ENCODE measurements at regions not wholly inside any gene's neighbourhood (a gene's known extent, or its start where the extent isn't known, plus 50 kb on each side); places are given as distances from the start of the nearest gene placed in this dataset.

GRCh38 chr6:166785131-166785530, 158.1 kb upstream of the RPS6KA2 start:
- no peak overlapping the region for H4K91ac ChIP-seq (ENCODE audit: insufficient read length, low read depth, low read length)
- Mint-ChIP-seq H3K9me3 (peaks cover 9 to 21% of the 10 kb centered on the region in 2 experiments), H3K36me3 (ENCODE audit: insufficient read depth in 1 of 3, low read depth in 3 of 3) (peaks cover 2 to 17% (median 8%) of the 10 kb centered on the region in 3 experiments; a peak in 6 of 7 replicates), H3K4me3 (no peak overlapping the region), H3K4me1 (no peaks in the 10 kb centered on the region), H3K27ac (no peak overlapping the region), H3K27me3 (ENCODE audit: low read depth) (peaks cover under 1% of the 10 kb centered on the region)
- no peak overlapping the region for H2AFZ ChIP-seq (ENCODE audit: low read length)
- H3T11ph ChIP-seq (ENCODE audit: low read length): no peak overlapping the region
- no peak overlapping the region for H2BK12ac ChIP-seq (ENCODE audit: insufficient read length, low read depth, low read length)
- no peaks in the 10 kb centered on the region for H3K79me2 ChIP-seq (ENCODE audit: insufficient read depth, low read length)
- H2BK5ac ChIP-seq (ENCODE audit: insufficient read length, low read length): no peak overlapping the region
- no peak overlapping the region for H2BK120ac ChIP-seq (ENCODE audit: low read depth, low read length, poor library complexity, severe bottlenecking)
- no peak overlapping the region for H3K27ac ChIP-seq (ENCODE audit: insufficient read length, low read depth, low read length)
- no peak overlapping the region for H3K18ac ChIP-seq (ENCODE audit: insufficient read length, low read depth, low read length)
- H3K4ac ChIP-seq (ENCODE audit: low read depth, low read length): no peak overlapping the region
- H3K9ac ChIP-seq (ENCODE audit: extremely low read depth, insufficient read length, low read length): no peak overlapping the region
- H3K4me1 ChIP-seq (ENCODE audit: insufficient read depth, low read length): no peaks in the 10 kb centered on the region
- no peaks in the 10 kb centered on the region for H3K9me3 ChIP-seq (ENCODE audit: control insufficient read depth, low read depth, low read length)
- no peak overlapping the region for H4K8ac ChIP-seq (replicated peaks; ENCODE audit: insufficient read length, low read depth, low read length)
- H3K23me2 ChIP-seq (ENCODE audit: insufficient read length, low read depth, low read length, poor library complexity, severe bottlenecking): no peaks in the 10 kb centered on the region
- no CpG with 5 or more reads among the region's 6 CpGs for WGBS (ENCODE audit: extremely low coverage, insufficient read length, low lambda C conversion rate)
- no peak overlapping the region for H3K56ac ChIP-seq (ENCODE audit: insufficient read length, low read depth, low read length)
- no peak overlapping the region for H4K5ac ChIP-seq (ENCODE audit: insufficient read length, low read depth, low read length)
- no peaks in the 10 kb centered on the region for H4K20me1 ChIP-seq (ENCODE audit: control insufficient read depth, insufficient read depth, insufficient read length)
- no peak for DNase-seq
- H3K27me3 ChIP-seq (ENCODE audit: insufficient read depth, low read length): no peaks in the 10 kb centered on the region
- no peak overlapping the region for H2BK20ac ChIP-seq (ENCODE audit: low read depth, low read length, poor library complexity, severe bottlenecking)
- no peak overlapping the region for H3K4me2 ChIP-seq (ENCODE audit: insufficient read depth, insufficient read length, low read length)
- H2BK15ac ChIP-seq (ENCODE audit: low read depth, low read length): no peak overlapping the region
- no peak overlapping the region for H3K14ac ChIP-seq (ENCODE audit: insufficient read depth, low read length)
- H3K79me1 ChIP-seq (ENCODE audit: insufficient read depth, low read depth, low read length, poor library complexity, severe bottlenecking): no peaks in the 10 kb centered on the region
- no peak overlapping the region for H3K23ac ChIP-seq (ENCODE audit: insufficient read length, low read depth, low read length)
- no peak overlapping the region for H2AK5ac ChIP-seq (ENCODE audit: insufficient read length, low read length)
- TF ChIP-seq CTCF (conservative IDR thresholded peaks at IDR 0.05): no peak

All from H9 (cell line).